SK-N-MC (cell line): ENCODE measurements at regions not wholly inside any gene's neighbourhood (a gene's known extent, or its start where the extent isn't known, plus 50 kb on each side); places are given as distances from the start of the nearest gene placed in this dataset.

Source experiments
- EZH2 ChIP-seq: fragments of 200-600 bp; sonication (generic); IDR thresholded peaks from one replicate; pipeline ENCODE4 v1.6.1; 2017; ENCODE audit warnings: antibody characterized with exemption
- FOXP2 ChIP-seq: optimal IDR thresholded peaks from 2 replicates; pipeline ENCODE3; 2011; ENCODE audit warnings: mild to moderate bottlenecking, moderate library complexity; ENCODE audit not compliant: insufficient read depth; ENCODE audit errors: extremely low read length, control extremely low read depth
- POLR2AphosphoS5 ChIP-seq: IDR thresholded peaks from 2 replicates; pipeline ENCODE4 v1.6.1; 2012; ENCODE audit warnings: mild to moderate bottlenecking, low read depth, low read length, borderline replicate concordance

DNA sequence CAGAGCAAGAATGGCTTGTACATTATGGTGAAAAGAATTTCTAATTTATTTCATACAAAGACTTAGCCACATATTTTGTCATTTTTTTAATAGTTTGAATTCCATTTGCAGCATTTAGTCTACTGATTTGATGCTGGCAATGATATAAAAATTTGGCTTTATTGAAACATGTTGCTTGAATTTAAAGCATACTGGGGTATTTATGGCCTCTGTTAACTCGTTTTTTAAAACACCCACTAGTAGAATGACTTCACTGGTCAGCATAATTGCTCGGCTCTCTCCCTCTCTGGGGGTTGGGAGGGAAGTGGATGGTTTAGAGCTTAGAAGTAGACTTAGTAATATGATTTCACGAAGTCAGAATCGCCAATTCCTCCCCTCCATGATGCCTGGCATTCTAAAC is 354.9 kb upstream of the HTR2A start:
- no peak for TF ChIP-seq EZH2
- no peak for TF ChIP-seq POLR2AphosphoS5
- TF ChIP-seq FOXP2 = no peak
